ENCODE measurements at regions not wholly inside any gene's neighbourhood (a gene's known extent, or its start where the extent isn't known, plus 50 kb on each side); places are given as distances from the start of the nearest gene placed in this dataset.

- TF ChIP-seq GATA2 (IDR thresholded peaks at IDR 0.05; ENCODE audit: low read depth, low read length) (no peak), GATA3 (IDR thresholded peaks at IDR 0.05; ENCODE audit: low read depth, low read length) (no peak)
These were observed 217.8 kb downstream of the UACA start for GRCh38 chr15:70545526-70545925.
